ENCODE measurements at regions not wholly inside any gene's neighbourhood (a gene's known extent, or its start where the extent isn't known, plus 50 kb on each side); places are given as distances from the start of the nearest gene placed in this dataset.
"Not testable (repeated sequence)": the region's sequence is repeated elsewhere in the genome, so short reads cannot be mapped to it uniquely, and the experiment has no call there.

DNA sequence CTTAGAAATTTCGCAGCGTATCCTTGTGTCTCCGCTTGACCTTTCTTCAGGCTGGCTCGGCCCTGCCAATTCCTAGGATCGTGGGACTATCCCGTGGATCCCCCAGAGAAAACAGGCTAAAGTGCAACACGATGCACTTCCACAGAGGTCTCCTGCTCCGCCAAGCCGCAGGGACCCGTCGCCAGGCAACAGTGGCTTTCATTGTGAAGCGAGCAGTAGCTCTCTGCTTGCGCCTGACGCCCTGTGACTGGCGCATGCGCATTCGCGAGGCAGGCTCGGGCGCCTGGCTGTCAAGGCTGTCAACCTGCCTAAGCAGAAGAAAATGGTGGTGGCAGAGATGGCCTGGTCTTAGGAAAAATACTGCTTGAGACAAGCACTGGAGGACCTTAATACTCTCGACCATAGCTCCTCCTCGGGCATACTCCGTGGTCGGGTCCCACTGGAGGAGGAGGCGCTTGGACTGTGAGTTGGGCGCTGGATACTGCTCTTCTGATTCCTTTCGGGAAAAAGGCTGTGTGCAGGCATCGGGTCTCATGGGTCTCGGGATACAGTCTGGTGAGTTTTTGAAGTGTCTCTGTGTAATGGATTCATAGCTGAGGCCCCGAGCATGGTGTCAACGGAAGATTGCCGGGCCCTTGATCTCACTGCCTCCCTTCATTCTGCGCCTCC is 2336.1 kb downstream of the TP53TG3F start:
- intact Hi-C loops (cut with DNase I, micrococcal nuclease), result loop anchor here in 1 of 2 donors (5.0 kb wide), 1 partner anchor 37 kb away; no protein-coding TSS in a partner anchor
- ATAC-seq, result no peak
- no peak for DNase-seq

DNA sequence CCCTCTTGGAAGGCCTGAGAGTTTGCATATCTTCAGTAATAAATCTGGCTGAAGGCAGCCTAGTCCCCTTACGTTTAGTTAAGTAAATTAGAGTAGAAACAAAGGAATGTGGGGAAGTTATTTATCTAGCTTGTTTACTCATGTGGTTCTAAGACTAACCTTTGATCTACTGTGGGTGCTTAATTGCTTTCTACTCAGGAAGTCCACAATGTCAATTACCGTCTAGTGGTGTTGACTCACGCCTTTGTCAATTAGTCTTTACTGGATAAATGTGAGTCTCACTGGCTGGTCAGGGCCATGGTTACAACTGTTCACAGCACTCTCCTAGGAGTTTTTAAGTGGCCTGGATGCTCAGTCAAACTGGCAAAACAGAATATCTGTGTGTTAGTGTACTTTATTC is 2338.4 kb downstream of the TP53TG3F start:
- intact Hi-C loops (cut with DNase I, micrococcal nuclease), result loop anchor here in 1 of 2 donors (5.0 kb wide), 1 partner anchor 34 kb away; no protein-coding TSS in a partner anchor
- DNase-seq, result no peak
- no peak for ATAC-seq

DNA sequence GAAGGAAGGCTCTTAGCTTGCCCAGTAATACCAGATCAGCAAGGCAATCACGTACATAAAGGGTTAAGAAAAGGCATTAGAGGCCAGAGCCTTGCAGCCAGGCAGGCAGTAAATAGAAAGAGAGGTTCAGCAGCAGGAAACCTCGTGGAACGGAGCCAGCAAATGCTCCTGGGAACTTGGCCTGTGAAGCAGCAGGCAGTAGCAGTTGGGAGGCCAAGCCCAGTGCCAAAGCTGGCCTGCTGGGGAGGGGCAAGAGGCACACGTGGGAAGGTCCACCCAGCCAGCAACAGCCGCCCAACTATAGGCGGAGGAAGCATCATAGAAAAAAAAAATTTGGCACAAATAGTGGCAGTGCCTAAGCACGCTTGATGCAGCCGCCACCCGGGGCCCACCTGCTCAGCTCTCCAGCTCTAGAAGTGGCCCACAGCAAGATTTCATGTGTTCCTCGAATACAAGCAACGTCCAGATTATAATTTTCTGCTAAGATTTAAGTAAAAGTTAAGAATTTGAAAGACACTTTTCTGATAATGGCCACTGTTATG is 2339.5 kb downstream of the TP53TG3F start:
- intact Hi-C loops (cut with DNase I, micrococcal nuclease), result loop anchor here in 1 of 2 donors (5.0 kb wide), 1 partner anchor 33 kb away; no protein-coding TSS in a partner anchor
- no peak for ATAC-seq
- DNase-seq, result no peak

DNA sequence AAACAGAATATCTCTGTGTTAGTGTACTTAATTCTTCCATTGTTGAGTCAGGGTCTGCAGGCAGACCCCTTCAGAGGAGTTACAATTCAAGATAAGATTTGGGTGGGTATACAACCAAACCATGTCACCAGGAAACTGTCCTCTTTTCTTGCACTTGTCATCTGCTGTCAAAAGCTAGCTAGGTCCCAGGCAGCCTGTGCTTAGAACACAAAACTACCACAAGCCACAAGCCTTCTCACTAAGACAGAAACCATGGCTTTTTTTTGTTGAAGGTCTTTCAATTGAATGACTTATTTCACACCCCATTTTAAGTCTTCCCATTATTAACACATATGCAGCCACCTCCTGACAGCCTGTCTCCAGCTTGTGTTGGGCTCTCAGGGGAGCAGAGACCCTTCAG is 2345.1 kb downstream of the TP53TG3F start:
- DNase-seq; ATAC-seq; intact Hi-C loops (cut with DNase I, micrococcal nuclease): not testable (repeated sequence)

DNA sequence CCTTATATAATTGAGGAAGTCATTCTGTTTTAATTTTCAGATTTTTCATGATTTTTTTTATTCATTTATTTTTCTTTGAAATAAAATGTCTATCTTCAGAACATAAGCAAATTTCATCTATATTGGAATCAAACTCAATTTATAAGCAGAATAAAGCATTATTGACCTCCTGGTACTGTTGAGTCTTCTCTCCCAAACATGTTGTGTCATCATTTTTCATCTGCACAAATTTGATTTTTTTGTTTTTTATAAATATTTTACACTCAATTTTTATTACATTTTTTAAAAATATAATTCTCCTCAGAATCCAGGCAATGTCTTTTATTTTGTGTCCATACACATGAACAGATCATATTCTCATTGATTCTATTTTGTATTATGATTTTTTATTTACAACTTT is 2363.9 kb downstream of the TP53TG3F start:
- no peak for DNase-seq
- intact Hi-C loops (cut with DNase I, micrococcal nuclease), result no loop called here
- ATAC-seq, result no peak

DNA sequence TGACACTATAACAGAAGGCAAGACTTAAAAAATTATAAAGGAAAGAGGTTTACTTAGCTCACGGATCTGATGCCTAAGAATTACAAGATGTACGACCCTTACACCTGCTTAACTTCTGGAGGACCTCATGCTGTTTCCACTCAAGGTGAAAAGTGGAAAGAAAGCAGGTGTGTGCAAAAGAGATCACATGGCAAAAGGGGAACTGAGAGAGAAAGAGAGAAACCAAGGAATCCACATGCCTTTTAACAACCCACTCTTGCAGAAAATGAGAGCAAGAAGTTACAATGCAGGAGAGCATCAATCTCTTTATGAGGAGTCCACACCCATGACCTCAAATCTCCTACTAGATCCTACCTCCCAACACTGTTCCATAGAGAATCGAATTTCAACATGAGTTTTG is 2382.2 kb downstream of the TP53TG3F start:
- ATAC-seq (no peak), DNase-seq (no peak)
- intact Hi-C loops (cut with DNase I, micrococcal nuclease), result no loop called here

DNA sequence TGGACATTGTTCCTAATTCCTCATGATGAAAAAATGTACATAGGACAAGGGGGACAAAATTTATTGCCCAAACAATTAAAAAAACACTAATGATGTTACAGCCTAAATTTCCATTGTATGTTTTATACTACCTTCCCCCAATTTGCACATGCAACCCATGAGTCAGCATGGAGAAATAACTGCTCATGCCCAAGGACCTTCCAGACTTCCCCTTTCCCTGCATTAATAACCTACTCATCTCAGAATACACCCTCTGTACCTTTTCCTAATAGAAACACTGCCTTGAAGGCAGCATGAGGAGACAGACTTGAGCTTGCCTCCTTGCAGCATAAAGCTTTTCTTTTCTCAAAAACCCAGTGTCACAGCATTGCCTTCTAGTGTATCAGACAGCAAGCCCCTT is 2402.8 kb downstream of the TP53TG3F start:
- intact Hi-C loops (cut with DNase I, micrococcal nuclease), result no loop called here
- no peak for DNase-seq
- ATAC-seq, result no peak

DNA sequence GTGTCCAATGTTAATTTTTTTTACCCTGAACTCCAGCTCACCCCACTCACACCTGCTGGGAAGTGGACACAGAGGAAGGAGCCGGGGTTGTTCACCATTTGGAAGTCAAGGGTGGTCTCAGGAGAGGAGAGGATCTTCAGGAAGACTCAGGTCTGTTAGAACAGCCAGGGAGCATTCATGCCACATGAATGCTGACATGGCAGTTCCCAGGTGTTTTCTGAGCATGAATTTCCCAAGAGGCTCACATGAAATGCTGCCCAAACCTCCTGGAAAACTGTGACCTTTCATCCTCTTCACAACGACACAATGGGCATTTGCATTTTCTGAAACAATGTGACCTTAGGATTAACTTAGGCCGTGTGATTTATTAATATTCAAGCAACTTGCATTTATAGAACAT is 2409.2 kb downstream of the TP53TG3F start:
- ATAC-seq (no peak), DNase-seq (no peak)
- intact Hi-C loops (cut with DNase I, micrococcal nuclease), result loop anchor here in 1 of 2 donors (5.0 kb wide), 1 partner anchor 36 kb away; no protein-coding TSS in a partner anchor

DNA sequence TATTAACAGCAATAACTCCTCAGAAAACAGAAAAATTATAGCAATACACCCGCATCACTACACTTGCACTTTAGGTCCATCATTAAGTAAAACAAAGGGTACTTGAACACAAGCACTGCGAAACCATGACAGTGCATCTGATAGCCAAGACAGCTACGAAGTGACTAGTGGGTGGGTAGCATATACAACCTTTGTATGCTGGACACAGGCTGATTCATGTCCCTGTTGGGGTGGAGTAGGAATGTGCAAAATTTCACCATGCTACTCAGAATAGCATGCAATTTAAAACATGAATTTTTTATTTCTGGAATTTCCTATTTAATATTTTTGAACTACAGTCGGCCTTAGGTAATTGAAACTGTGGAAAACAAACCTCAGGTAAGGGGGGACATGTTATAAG is 2414.1 kb downstream of the TP53TG3F start:
- ATAC-seq, result no peak
- intact Hi-C loops (cut with DNase I, micrococcal nuclease), result no loop called here

DNA sequence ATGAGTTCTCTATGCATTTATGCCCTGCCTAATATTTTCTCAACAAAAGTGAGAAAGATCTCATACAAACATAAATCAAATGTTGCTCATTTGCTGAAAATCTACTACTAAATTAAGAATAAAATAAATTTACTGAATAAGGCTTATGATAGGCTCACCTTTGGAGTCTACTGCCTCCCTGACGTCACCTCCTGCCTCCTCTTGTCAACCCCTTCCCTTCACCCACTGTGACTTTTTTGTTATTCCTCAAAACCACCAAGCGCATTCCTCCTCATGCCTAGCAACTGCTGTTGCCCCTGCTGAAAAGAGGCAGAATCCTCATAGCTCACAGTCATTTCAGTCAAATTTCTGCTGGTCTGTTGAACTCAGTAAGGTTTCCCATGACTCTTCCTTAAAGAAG is 2422.2 kb downstream of the TP53TG3F start:
- intact Hi-C loops (cut with DNase I, micrococcal nuclease), result no loop called here
- ATAC-seq (no peak), DNase-seq (no peak)

More for the DNA sequence above, 2414.1 kb downstream of the TP53TG3F start:
- DNase-seq, result no peak

DNA sequence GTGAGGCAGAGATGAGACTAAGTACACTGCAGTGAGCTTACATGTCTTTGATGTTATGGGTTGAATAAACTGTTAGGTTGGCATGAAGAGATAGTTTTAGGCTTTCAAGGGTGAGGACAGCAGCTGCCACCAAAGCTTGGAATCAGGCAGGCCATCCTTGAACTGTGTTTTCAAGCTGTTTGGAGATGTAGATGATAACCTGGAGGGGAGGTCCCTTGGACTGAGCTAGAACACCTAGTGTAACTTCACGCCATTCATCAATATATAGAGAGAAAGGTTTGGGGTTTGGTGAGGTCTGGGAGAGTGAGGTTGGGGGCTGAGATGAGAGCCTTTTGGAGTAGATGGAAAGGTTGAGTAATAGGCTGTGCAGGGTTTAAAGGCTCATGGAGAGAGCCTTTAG is 2447.0 kb downstream of the TP53TG3F start:
- no peak for DNase-seq
- ATAC-seq, result no peak
- intact Hi-C loops (cut with DNase I, micrococcal nuclease), result no loop called here

DNA sequence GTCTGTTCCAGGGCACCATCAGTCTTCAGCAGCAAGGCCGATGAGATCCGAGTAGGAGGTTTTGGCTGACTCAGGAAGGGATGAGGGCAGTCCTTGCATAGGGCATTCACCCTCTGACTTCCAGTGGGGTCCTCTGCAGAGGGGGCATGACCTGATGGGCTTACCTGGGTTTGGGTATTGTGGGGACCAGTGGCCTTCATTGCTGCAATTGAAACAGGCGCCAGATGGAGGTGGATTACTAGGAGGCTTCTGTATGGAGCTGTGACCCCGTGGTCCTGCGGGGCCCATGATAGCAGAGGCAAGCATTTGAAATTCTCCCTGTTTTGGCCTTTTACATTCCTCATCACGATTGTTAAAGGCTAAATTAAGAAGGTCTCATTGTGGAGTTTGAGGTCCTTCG is 2448.7 kb downstream of the TP53TG3F start:
- ATAC-seq, result no peak
- intact Hi-C loops (cut with DNase I, micrococcal nuclease), result no loop called here
- DNase-seq, result no peak

DNA sequence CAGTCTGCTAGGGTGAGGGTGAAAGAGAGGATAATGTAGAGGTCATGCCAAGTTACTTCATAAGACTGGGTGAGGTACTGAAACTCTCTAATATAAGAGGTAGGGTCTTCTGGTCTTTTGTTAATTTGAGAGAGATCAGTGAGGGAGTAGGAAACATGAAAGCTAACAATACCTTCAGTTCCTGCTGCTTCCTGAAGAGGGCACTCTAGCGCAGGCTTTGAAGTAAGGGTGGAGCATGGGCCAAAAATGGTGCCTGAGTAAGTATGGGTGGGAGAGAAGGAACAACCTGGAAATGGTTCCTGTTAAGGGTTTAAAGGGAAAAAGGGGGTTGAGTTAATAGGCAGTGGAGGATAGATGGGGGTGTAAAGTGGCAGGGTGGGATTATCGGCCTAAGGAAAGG is 2449.5 kb downstream of the TP53TG3F start:
- DNase-seq (no peak), ATAC-seq (no peak)
- intact Hi-C loops (cut with DNase I, micrococcal nuclease), result no loop called here

DNA sequence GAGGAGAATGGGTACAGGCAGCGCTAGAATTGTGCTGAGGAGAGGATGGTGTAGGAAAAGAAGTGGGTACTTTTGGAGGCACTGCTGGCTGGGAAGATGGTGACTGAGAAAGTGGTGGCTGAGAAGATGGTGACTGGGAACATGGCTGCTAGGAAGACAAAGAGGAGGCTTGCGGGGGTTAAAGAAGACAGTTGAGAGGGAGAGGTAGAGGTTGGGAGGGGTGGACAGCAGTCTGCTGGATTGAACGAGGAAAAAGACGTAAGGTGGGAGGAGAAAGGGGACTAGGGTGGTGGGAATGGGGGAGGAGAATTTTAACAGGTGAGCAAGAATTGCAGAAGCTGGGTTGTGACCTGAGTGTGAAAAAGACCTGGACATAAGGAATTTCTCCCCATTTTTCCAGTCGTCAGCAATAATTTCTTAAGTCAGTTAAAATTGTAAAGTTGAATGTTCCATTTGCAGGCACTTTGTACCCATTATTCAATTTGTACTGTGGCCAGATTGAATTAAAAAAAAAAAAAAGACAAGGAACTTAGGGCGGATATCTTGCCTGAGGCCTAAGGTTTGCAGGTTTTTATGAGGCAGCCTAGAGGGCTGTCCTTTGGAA is 2450.0 kb downstream of the TP53TG3F start:
- ATAC-seq (no peak), DNase-seq (no peak)
- intact Hi-C loops (cut with DNase I, micrococcal nuclease), result no loop called here

DNA sequence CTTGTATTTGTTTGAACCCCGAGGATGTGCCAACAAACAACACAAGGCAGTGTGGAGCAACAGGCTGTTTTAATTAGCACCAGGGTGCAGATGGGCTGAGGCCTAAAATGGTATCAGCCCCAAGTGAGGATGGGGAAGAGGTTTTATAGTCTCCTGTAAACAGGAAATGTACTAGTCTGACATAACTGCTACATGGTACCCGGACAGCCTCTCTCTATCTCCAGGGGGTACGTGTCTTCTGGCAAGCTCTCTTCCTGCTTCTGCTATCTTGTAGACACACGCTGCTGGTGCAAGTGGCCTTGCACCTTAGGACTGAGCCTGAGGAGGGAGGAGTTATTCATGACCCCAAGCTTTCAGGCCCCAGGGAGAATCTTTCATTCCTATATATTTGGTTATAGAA is 2451.0 kb downstream of the TP53TG3F start:
- ATAC-seq (no peak), DNase-seq (no peak)
- intact Hi-C loops (cut with DNase I, micrococcal nuclease), result no loop called here

DNA sequence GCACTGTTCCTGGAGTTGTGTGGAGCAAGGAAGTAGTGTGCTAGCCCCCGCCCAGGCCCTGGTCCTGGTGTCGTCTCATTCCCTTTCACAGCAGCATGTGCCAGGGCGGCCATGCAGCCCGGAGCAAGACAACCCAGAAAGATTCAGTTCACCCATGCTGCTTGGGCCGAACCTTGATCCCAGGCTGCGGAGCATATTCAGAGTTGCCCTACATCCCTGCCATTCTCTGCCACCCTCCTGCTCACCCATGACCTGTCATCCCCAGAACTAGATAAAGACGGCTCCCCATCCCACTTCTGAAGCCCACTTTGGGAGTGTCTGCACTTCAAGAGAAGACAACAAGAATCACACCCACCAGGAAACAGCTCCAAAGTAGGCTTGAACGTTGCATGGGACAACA is 2452.5 kb downstream of the TP53TG3F start:
- ATAC-seq (no peak), DNase-seq (no peak)
- intact Hi-C loops (cut with DNase I, micrococcal nuclease), result no loop called here

DNA sequence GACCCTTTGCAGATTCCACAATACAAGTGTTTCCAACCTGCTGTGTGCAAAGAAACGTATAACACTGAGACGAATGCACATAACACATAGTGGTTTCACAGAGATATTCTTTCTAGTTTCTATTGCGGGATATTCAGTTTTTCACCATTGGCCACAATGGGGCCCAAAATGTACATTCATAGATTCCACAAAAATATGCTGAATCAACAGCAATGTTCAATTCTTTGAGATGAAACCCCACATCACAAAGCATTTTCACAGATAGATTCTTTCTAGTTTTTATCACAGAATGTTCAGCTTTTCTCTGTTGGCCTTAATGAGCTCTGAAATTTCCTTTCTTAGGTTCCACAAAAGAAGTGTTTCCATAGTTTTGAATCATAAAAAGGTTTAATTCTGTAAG is 2472.3 kb downstream of the TP53TG3F start:
- ATAC-seq (no peak), DNase-seq (no peak)
- intact Hi-C loops (cut with DNase I, micrococcal nuclease), result no loop called here
